Activated CD8-positive, alpha-beta T cell treated with anti-CD3 and anti-CD28 coated beads, Interleukin-2, amount 10 ng/mL, durations not matched to agents 7 days and 5 days (primary cell): ENCODE measurements at regions not wholly inside any gene's neighbourhood (a gene's known extent, or its start where the extent isn't known, plus 50 kb on each side); places are given as distances from the start of the nearest gene placed in this dataset.
"Not testable (repeated sequence)": the region's sequence is repeated elsewhere in the genome, so short reads cannot be mapped to it uniquely, and the experiment has no call there.

Experiments
- ATAC-seq: fragments of 150-1000 bp; cut with Tn5 transposase; one replicate; pipeline ENCODE4 v1.10.0; 2021; ENCODE audit warnings: moderate library complexity
- CTCF ChIA-PET: fragments of 350-600 bp; sonication (Branson Sonifier 250); formaldehyde crosslinking; loops from one replicate; lab custom pipeline; 2021; ENCODE audit warnings: antibody characterized with exemption; lab: Charles Lee
- POLR2A ChIA-PET: fragments of 350-600 bp; sonication (Branson Sonifier 250); formaldehyde crosslinking; loops from one replicate; lab custom pipeline; 2021; ENCODE audit warnings: antibody characterized with exemption; lab: Charles Lee
- DNase-seq: peaks from one replicate; pipeline ENCODE4 v3.0.0-alpha.2; 2020
- H3K27ac Mint-ChIP-seq: one replicate; pipeline ENCODE4 v1.8.0; 2021; ENCODE audit warnings: mild to moderate bottlenecking, mixed read lengths
- H3K27me3 Mint-ChIP-seq: one replicate; pipeline ENCODE4 v1.8.0; 2021; ENCODE audit warnings: low read depth, mixed read lengths
- H3K36me3 Mint-ChIP-seq: one replicate; pipeline ENCODE4 v1.8.0; 2021; ENCODE audit warnings: low read depth, mixed read lengths
- H3K4me1 Mint-ChIP-seq: one replicate; pipeline ENCODE4 v1.8.0; 2021; ENCODE audit warnings: low read depth, mixed read lengths
- H3K4me3 Mint-ChIP-seq: one replicate; pipeline ENCODE4 v1.8.0; 2021; ENCODE audit warnings: mild to moderate bottlenecking, mixed read lengths
- H3K9me3 Mint-ChIP-seq: one replicate; pipeline ENCODE4 v1.8.0; 2022; ENCODE audit warnings: mixed read lengths; ENCODE audit not compliant: insufficient read depth

- Mint-ChIP-seq H3K27ac (no peak overlapping the region), H3K9me3 (no peaks in the 10 kb centered on the region), H3K36me3 (no peaks in the 10 kb centered on the region), H3K4me1 (no peaks in the 10 kb centered on the region), H3K4me3 (no peak overlapping the region), H3K27me3 (no peaks in the 10 kb centered on the region)
- DNase-seq (no peak), ATAC-seq (no peak)
- ChIA-PET CTCF (no interaction called here), POLR2A (no interaction called here)
These were observed 964.3 kb upstream of the GRIA3 start for GRCh38 chrX:122219735-122220134.

- no peak for ATAC-seq
- no peaks in the 10 kb centered on the region for H3K4me1 Mint-ChIP-seq
- H3K27ac Mint-ChIP-seq: no peak overlapping the region
- no peak for DNase-seq
- no peak overlapping the region for H3K4me3 Mint-ChIP-seq
- no peaks in the 10 kb centered on the region for H3K36me3 Mint-ChIP-seq
- H3K9me3 Mint-ChIP-seq: no peaks in the 10 kb centered on the region
- CTCF ChIA-PET: no interaction called here
- POLR2A ChIA-PET: no interaction called here
- H3K27me3 Mint-ChIP-seq: no peaks in the 10 kb centered on the region
These were observed 963.3 kb upstream of the GRIA3 start for GRCh38 chrX:122220644-122221373.

DNA sequence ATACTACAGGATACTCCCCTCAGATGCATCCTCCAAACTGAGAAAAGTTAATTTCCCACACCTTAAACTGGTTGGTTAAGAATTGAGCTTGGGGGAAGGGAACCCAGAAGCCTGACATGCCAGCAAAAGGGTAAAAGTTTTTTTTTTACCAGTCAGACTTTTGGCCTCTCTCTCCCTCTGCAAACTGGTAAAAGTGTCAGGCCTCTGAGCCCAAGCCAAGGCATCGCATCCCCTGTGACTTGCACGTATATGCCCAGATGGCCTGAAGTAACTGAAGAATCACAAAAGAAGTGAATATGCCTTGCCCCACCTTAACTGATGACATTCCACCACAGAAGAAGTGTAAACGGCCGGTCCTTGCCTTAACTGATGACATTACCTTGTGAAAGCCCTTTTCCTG is 962.3 kb upstream of the GRIA3 start:
- H3K4me1 Mint-ChIP-seq, CTCF ChIA-PET, DNase-seq, H3K9me3 Mint-ChIP-seq, H3K36me3 Mint-ChIP-seq, POLR2A ChIA-PET, H3K27me3 Mint-ChIP-seq, H3K27ac Mint-ChIP-seq, H3K4me3 Mint-ChIP-seq, ATAC-seq: not testable (repeated sequence)

- H3K9me3 Mint-ChIP-seq, DNase-seq, POLR2A ChIA-PET, H3K4me1 Mint-ChIP-seq, H3K36me3 Mint-ChIP-seq, ATAC-seq, CTCF ChIA-PET, H3K27me3 Mint-ChIP-seq, H3K4me3 Mint-ChIP-seq, H3K27ac Mint-ChIP-seq: not testable (repeated sequence)
These were observed 959.9 kb upstream of the GRIA3 start for GRCh38 chrX:122224137-122224536.

DNA sequence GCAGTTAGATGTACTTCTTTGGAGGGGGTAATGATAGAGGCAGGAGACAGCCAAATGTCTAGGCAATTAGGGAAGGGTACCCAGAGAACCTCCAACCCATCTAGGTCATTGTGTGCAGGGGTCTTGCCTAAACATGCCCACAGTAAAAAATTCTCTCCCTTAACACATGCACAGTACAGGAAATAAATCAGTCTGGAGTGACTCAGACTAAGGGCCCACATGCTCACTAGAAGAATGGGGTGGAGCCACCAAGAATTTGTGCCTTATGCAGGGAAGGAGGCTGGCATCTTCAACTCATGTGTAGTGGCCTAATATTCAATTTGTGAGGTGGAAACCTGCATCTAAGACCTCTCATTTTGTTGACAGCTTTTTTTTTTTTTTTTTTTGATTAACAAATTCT is 945.3 kb upstream of the GRIA3 start:
- no peak for DNase-seq
- no peak overlapping the region for H3K4me3 Mint-ChIP-seq
- no peak overlapping the region for H3K27ac Mint-ChIP-seq
- H3K36me3 Mint-ChIP-seq: no peaks in the 10 kb centered on the region
- ChIA-PET POLR2A (no interaction called here), CTCF (no interaction called here)
- no peaks in the 10 kb centered on the region for H3K9me3 Mint-ChIP-seq
- no peaks in the 10 kb centered on the region for H3K27me3 Mint-ChIP-seq
- ATAC-seq: no peak
- no peaks in the 10 kb centered on the region for H3K4me1 Mint-ChIP-seq

GRCh38 chrX:122241959-122242358 is 942.1 kb upstream of the GRIA3 start:
- Mint-ChIP-seq H3K4me3 (no peak overlapping the region), H3K27me3 (no peaks in the 10 kb centered on the region), H3K9me3 (no peaks in the 10 kb centered on the region), H3K27ac (no peak overlapping the region), H3K4me1 (no peaks in the 10 kb centered on the region), H3K36me3 (no peaks in the 10 kb centered on the region)
- no peak for DNase-seq
- ChIA-PET CTCF (no interaction called here), POLR2A (no interaction called here)
- no peak for ATAC-seq

DNA sequence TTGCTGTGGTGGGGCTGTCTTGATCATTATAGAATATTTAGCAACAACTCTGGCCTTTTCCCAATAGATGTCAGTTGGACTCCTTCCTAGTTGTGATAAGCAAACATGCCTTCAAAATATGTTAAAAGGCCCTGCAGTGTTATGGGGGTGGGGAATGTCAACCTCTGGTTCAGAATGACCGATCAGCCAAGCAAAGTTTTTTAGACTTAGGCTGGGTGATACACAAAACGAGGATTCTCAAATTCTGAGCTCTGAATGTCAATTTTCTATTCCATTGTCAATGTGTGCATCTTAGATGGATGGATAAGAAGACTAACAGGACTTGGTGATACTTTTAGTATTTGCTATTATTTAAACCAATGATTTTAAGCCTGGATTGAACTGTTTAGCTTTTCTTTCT is 940.0 kb upstream of the GRIA3 start:
- ChIA-PET CTCF (no interaction called here), POLR2A (no interaction called here)

DNA sequence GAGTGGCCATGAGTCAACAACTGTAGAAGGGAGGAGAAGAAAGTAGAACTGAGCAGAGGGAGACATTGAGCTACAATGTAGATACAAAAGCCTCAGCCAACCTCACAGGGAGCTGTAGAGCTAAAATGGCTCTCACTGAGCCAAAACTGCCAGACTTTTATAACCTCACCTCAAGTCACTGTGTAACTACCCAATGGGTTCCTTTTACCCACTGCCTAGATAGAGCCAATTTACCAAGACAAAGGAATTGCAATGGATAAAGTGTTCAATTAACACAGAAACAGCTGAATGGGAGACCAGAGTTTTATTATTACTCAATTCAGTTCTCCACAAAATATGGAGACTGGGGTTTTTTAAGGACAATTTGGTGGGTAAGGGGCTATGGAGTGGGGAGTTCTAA is 938.9 kb upstream of the GRIA3 start:
- Mint-ChIP-seq H3K4me3 (no peak overlapping the region), H3K27me3 (no peaks in the 10 kb centered on the region), H3K4me1 (no peaks in the 10 kb centered on the region), H3K9me3 (no peaks in the 10 kb centered on the region), H3K36me3 (no peaks in the 10 kb centered on the region), H3K27ac (no peak overlapping the region)
- ChIA-PET POLR2A (no interaction called here), CTCF (no interaction called here)
- ATAC-seq (no peak), DNase-seq (no peak)

More for the DNA sequence above, 940.0 kb upstream of the GRIA3 start:
- no peaks in the 10 kb centered on the region for H3K36me3 Mint-ChIP-seq
- H3K27ac Mint-ChIP-seq: no peak overlapping the region
- H3K9me3 Mint-ChIP-seq: no peaks in the 10 kb centered on the region
- H3K4me3 Mint-ChIP-seq: no peak overlapping the region
- DNase-seq (no peak), ATAC-seq (no peak)
- no peaks in the 10 kb centered on the region for H3K27me3 Mint-ChIP-seq
- H3K4me1 Mint-ChIP-seq: no peaks in the 10 kb centered on the region

DNA sequence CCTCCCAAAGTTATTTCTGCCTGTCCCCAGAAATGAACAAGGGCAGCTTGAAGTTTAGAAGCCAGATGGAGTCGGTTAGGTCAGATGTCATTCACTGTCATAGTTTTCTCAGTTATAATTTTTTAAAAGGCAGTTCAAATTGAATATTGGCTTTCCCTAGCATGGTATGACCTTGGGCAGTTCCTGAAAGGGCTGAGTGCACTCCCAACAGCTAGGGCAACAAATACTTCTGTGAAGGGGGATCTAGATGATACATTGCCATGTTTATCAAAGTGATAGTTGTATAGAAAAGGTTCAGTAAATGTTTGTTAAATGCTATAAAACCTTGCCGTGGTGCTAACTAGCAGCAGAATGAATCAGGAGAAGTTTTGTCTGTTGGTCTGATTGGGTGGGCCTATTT is 938.1 kb upstream of the GRIA3 start:
- Mint-ChIP-seq H3K4me3 (no peak overlapping the region), H3K27me3 (no peaks in the 10 kb centered on the region), H3K36me3 (no peaks in the 10 kb centered on the region), H3K9me3 (no peaks in the 10 kb centered on the region), H3K4me1 (no peaks in the 10 kb centered on the region), H3K27ac (no peak overlapping the region)
- ChIA-PET POLR2A (no interaction called here), CTCF (no interaction called here)
- no peak for DNase-seq
- ATAC-seq: no peak

GRCh38 chrX:122246937-122247336 is 937.1 kb upstream of the GRIA3 start:
- H3K27me3 Mint-ChIP-seq: no peaks in the 10 kb centered on the region
- no peak overlapping the region for H3K4me3 Mint-ChIP-seq
- H3K27ac Mint-ChIP-seq: no peak overlapping the region
- DNase-seq: no peak
- no peaks in the 10 kb centered on the region for H3K9me3 Mint-ChIP-seq
- POLR2A ChIA-PET: no interaction called here
- ATAC-seq: no peak
- H3K4me1 Mint-ChIP-seq: no peaks in the 10 kb centered on the region
- CTCF ChIA-PET: no interaction called here
- H3K36me3 Mint-ChIP-seq: no peaks in the 10 kb centered on the region

DNA sequence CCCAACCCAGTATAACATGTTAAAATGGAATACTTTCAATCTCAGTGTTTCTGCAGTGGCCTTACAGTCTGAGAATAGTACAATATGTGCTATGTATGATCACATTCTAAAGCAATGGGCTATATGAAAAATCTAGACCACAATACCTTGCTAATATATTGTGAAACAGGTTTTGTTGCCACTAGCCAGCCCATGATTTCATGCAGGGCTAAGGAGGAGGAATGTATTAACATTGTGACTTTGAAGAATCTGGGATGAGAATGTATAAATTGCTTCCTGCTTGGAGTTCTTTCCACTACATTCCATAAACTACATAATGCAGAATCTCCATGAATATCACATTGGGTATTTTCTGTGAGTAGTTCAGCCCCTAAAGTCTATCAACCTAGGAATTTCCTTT is 935.4 kb upstream of the GRIA3 start:
- Mint-ChIP-seq H3K9me3 (no peaks in the 10 kb centered on the region), H3K36me3 (no peaks in the 10 kb centered on the region), H3K4me3 (no peak overlapping the region), H3K27ac (no peak overlapping the region), H3K27me3 (no peaks in the 10 kb centered on the region), H3K4me1 (no peaks in the 10 kb centered on the region)
- DNase-seq (no peak), ATAC-seq (no peak)
- ChIA-PET POLR2A (no interaction called here), CTCF (no interaction called here)

GRCh38 chrX:122252454-122252853 is 931.6 kb upstream of the GRIA3 start:
- H3K9me3 Mint-ChIP-seq: no peaks in the 10 kb centered on the region
- DNase-seq: no peak
- no peak for ATAC-seq
- no peaks in the 10 kb centered on the region for H3K4me1 Mint-ChIP-seq
- CTCF ChIA-PET: no interaction called here
- no peak overlapping the region for H3K4me3 Mint-ChIP-seq
- H3K36me3 Mint-ChIP-seq: no peaks in the 10 kb centered on the region
- no peaks in the 10 kb centered on the region for H3K27me3 Mint-ChIP-seq
- no peak overlapping the region for H3K27ac Mint-ChIP-seq
- POLR2A ChIA-PET: no interaction called here

DNA sequence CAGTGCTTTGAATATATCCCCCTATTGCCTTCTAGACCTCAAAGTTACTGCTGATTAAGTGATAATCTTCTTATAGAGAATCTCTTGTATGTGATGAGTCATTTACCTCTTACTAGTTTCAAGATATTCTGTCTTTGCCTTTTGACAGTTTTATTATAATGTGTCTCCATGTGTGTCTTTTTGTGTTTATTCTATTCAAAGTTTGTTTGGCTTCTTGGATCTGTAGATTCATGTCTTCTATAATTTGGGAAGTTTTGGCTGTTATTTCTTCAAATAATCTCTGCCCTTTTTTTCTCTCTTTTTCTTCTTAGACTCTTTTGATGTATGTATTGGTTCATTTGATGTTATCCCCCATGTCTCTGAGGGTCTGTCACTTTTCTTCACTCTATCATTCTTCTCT is 915.7 kb upstream of the GRIA3 start:
- H3K4me1 Mint-ChIP-seq: no peaks in the 10 kb centered on the region
- ATAC-seq (no peak), DNase-seq (no peak)
- no peaks in the 10 kb centered on the region for H3K9me3 Mint-ChIP-seq
- no peak overlapping the region for H3K27ac Mint-ChIP-seq
- no peaks in the 10 kb centered on the region for H3K27me3 Mint-ChIP-seq
- ChIA-PET POLR2A (no interaction called here), CTCF (no interaction called here)
- H3K36me3 Mint-ChIP-seq: no peaks in the 10 kb centered on the region
- H3K4me3 Mint-ChIP-seq: no peak overlapping the region
